ENCODE measurements at regions not wholly inside any gene's neighbourhood (a gene's known extent, or its start where the extent isn't known, plus 50 kb on each side); places are given as distances from the start of the nearest gene placed in this dataset.

- H2BK20ac ChIP-seq (ENCODE audit: low read depth, low read length, poor library complexity, severe bottlenecking), result no peak overlapping the region
- no peaks in the 10 kb centered on the region for H3K4me1 ChIP-seq (ENCODE audit: insufficient read depth, low read length)
- H3K27me3 ChIP-seq (ENCODE audit: insufficient read depth, low read length), result no peaks in the 10 kb centered on the region
- no peak for DNase-seq
- H3K79me2 ChIP-seq (ENCODE audit: insufficient read depth, low read length), result no peaks in the 10 kb centered on the region
- no peaks in the 10 kb centered on the region for H3K23me2 ChIP-seq (ENCODE audit: insufficient read length, low read depth, low read length, poor library complexity, severe bottlenecking)
- no peak overlapping the region for H2BK5ac ChIP-seq (ENCODE audit: insufficient read length, low read length)
- no peak overlapping the region for H3K4me2 ChIP-seq (ENCODE audit: insufficient read depth, insufficient read length, low read length)
- no peaks in the 10 kb centered on the region for H3K9me3 Mint-ChIP-seq
- H3K4me3 Mint-ChIP-seq, result no peak overlapping the region
- H2BK12ac ChIP-seq (ENCODE audit: insufficient read length, low read depth, low read length), result no peak overlapping the region
- H3K27me3 Mint-ChIP-seq (ENCODE audit: low read depth), result no peaks in the 10 kb centered on the region; the same call in 1 of the 2 replicates
- H4K20me1 ChIP-seq (ENCODE audit: control insufficient read depth, insufficient read depth, insufficient read length), result no peaks in the 10 kb centered on the region
- no peak overlapping the region for H2AK5ac ChIP-seq (ENCODE audit: insufficient read length, low read length)
- no peaks in the 10 kb centered on the region for H3K79me1 ChIP-seq (ENCODE audit: insufficient read depth, low read depth, low read length, poor library complexity, severe bottlenecking)
- no peak overlapping the region for H3K27ac ChIP-seq (ENCODE audit: insufficient read length, low read depth, low read length)
- no peak overlapping the region for H4K8ac ChIP-seq (replicated peaks; ENCODE audit: insufficient read length, low read depth, low read length)
- no CpG with 5 or more reads among the region's 2 CpGs for WGBS (ENCODE audit: extremely low coverage, insufficient read length, low lambda C conversion rate)
- H3K9ac ChIP-seq (ENCODE audit: extremely low read depth, insufficient read length, low read length), result no peak overlapping the region
- no peak overlapping the region for H2BK120ac ChIP-seq (ENCODE audit: low read depth, low read length, poor library complexity, severe bottlenecking)
- H2BK15ac ChIP-seq (ENCODE audit: low read depth, low read length), result no peak overlapping the region
- no peak overlapping the region for H4K5ac ChIP-seq (ENCODE audit: insufficient read length, low read depth, low read length)
- no peak overlapping the region for H3K56ac ChIP-seq (ENCODE audit: insufficient read length, low read depth, low read length)
- H2AFZ ChIP-seq (ENCODE audit: low read length), result no peak overlapping the region
- no peak overlapping the region for H3K27ac Mint-ChIP-seq
- TF ChIP-seq CTCF (conservative IDR thresholded peaks at IDR 0.05), result no peak
- no peaks in the 10 kb centered on the region; a peak in 1 of 4 replicates for H3K4me1 Mint-ChIP-seq
- H3K9me3 ChIP-seq (ENCODE audit: control insufficient read depth, low read depth, low read length), result no peaks in the 10 kb centered on the region
- H3K36me3 Mint-ChIP-seq (ENCODE audit: insufficient read depth in 1 of 3, low read depth in 3 of 3), result no peaks in the 10 kb centered on the region; a peak in 1 of 7 replicates
- no peak overlapping the region for H3T11ph ChIP-seq (ENCODE audit: low read length)
- no peak overlapping the region for H3K23ac ChIP-seq (ENCODE audit: insufficient read length, low read depth, low read length)
- H3K14ac ChIP-seq (ENCODE audit: insufficient read depth, low read length), result no peak overlapping the region
- H3K18ac ChIP-seq (ENCODE audit: insufficient read length, low read depth, low read length), result no peak overlapping the region
- H3K4ac ChIP-seq (ENCODE audit: low read depth, low read length), result no peak overlapping the region
- H4K91ac ChIP-seq (ENCODE audit: insufficient read length, low read depth, low read length), result no peak overlapping the region
Observed at GRCh38 chr9:99457406-99457805, 235.3 kb downstream of the SEC61B start.
